ENCODE measurements at regions not wholly inside any gene's neighbourhood (a gene's known extent, or its start where the extent isn't known, plus 50 kb on each side); places are given as distances from the start of the nearest gene placed in this dataset.
"Not testable (repeated sequence)": the region's sequence is repeated elsewhere in the genome, so short reads cannot be mapped to it uniquely, and the experiment has no call there.

- no peak for DNase-seq (ENCODE audit: low read depth)
These were observed 256.8 kb downstream of the RHOU start for GRCh38 chr1:228992044-228992443.

GRCh38 chr1:228992907-228993535 lies 257.7 kb downstream of the RHOU start:
- DNase-seq (ENCODE audit: low read depth) = no peak

GRCh38 chr1:228994676-228995594 lies 259.7 kb downstream of the RHOU start:
- no peak for DNase-seq (ENCODE audit: low read depth)

GRCh38 chr1:228996281-228996680 lies 261.0 kb downstream of the RHOU start:
- DNase-seq (ENCODE audit: low read depth) = no peak

- no peak for DNase-seq (ENCODE audit: low read depth)
These were observed 262.5 kb downstream of the RHOU start for GRCh38 chr1:228997721-228998144.

GRCh38 chr1:228998179-228998578 lies 262.9 kb downstream of the RHOU start:
- DNase-seq (ENCODE audit: low read depth) = no peak

GRCh38 chr1:228999446-229000170 lies 264.3 kb downstream of the RHOU start:
- DNase-seq (ENCODE audit: low read depth) = no peak

- no peak for DNase-seq (ENCODE audit: low read depth)
These were observed 264.9 kb downstream of the RHOU start for GRCh38 chr1:229000187-229000586.

- DNase-seq (ENCODE audit: low read depth) = no peak
These were observed 266.3 kb downstream of the RHOU start for GRCh38 chr1:229001467-229002011.

- no peak for DNase-seq (ENCODE audit: low read depth)
These were observed 266.8 kb downstream of the RHOU start for GRCh38 chr1:229002037-229002436.

- no peak for DNase-seq (ENCODE audit: low read depth)
These were observed 267.2 kb downstream of the RHOU start for GRCh38 chr1:229002451-229002960.

GRCh38 chr1:229003233-229004031 lies 267.5 kb upstream of the RAB4A start:
- DNase-seq (ENCODE audit: low read depth) = no peak

GRCh38 chr1:229004066-229004833 lies 266.7 kb upstream of the RAB4A start:
- no peak for DNase-seq (ENCODE audit: low read depth)

- no peak for DNase-seq (ENCODE audit: low read depth)
These were observed 265.8 kb upstream of the RAB4A start for GRCh38 chr1:229005097-229005496.

GRCh38 chr1:229005556-229005955 lies 265.4 kb upstream of the RAB4A start:
- DNase-seq (ENCODE audit: low read depth) = no peak

GRCh38 chr1:229006121-229006870 lies 264.6 kb upstream of the RAB4A start:
- DNase-seq (ENCODE audit: low read depth) = no peak

- DNase-seq (ENCODE audit: low read depth) = no peak
These were observed 263.7 kb upstream of the RAB4A start for GRCh38 chr1:229007167-229007566.

GRCh38 chr1:229007701-229008100 lies 263.2 kb upstream of the RAB4A start:
- DNase-seq (ENCODE audit: low read depth) = no peak

GRCh38 chr1:229008347-229008746 lies 262.6 kb upstream of the RAB4A start:
- DNase-seq (ENCODE audit: low read depth) = not testable (repeated sequence)

GRCh38 chr1:229011022-229011421 lies 259.9 kb upstream of the RAB4A start:
- DNase-seq (ENCODE audit: low read depth) = no peak

All from stromal cell of bone marrow (primary cell).